H1 (cell line): ENCODE measurements at regions not wholly inside any gene's neighbourhood (a gene's known extent, or its start where the extent isn't known, plus 50 kb on each side); places are given as distances from the start of the nearest gene placed in this dataset.

ENCODE experiments used
- BRCA1 ChIP-seq: IDR thresholded peaks from 2 replicates; pipeline ENCODE4 v1.6.1; 2012; ENCODE audit warnings: low read depth, low read length, improper control_type of control experiment
- CEBPB ChIP-seq: IDR thresholded peaks from 2 replicates; pipeline ENCODE4 v1.6.1; 2012; ENCODE audit warnings: low read depth, low read length
- CTCF ChIP-seq, 3 experiments: IDR thresholded peaks; 1 replicate in 2 of 3; 2 replicates in 1 of 3; pipeline versions ENCODE4 v1.5.1 to v1.6.1; 2011; ENCODE audit warnings: low read length in 3 of 3, mild to moderate bottlenecking in 3 of 3, inconsistent platforms in 2 of 3, low read depth in 1 of 3, moderate library complexity in 1 of 3; ENCODE audit not compliant: insufficient read depth in 1 of 3; ENCODE audit errors: control extremely low read depth in 1 of 3
- SP1 ChIP-seq: IDR thresholded peaks from 2 replicates; pipeline ENCODE4 v1.6.1; 2011; ENCODE audit warnings: low read depth, low read length
- TEAD4 ChIP-seq: IDR thresholded peaks from 2 replicates; pipeline ENCODE4 v1.6.1; 2012; ENCODE audit warnings: low read depth, low read length, inconsistent platforms, mixed read lengths

GRCh38 chr11:15748741-15749140, 607.6 kb downstream of the SOX6 start:
- TF ChIP-seq CTCF (IDR thresholded peaks at IDR 0.05; ENCODE audit: control extremely low read depth in 1 of 3, insufficient read depth in 1 of 3, low read depth in 1 of 3, low read length in 3 of 3) (no peak), CEBPB (no peak), BRCA1 (no peak), SP1 (no peak), TEAD4 (no peak)
